ENCODE measurements at regions not wholly inside any gene's neighbourhood (a gene's known extent, or its start where the extent isn't known, plus 50 kb on each side); places are given as distances from the start of the nearest gene placed in this dataset.

DNA sequence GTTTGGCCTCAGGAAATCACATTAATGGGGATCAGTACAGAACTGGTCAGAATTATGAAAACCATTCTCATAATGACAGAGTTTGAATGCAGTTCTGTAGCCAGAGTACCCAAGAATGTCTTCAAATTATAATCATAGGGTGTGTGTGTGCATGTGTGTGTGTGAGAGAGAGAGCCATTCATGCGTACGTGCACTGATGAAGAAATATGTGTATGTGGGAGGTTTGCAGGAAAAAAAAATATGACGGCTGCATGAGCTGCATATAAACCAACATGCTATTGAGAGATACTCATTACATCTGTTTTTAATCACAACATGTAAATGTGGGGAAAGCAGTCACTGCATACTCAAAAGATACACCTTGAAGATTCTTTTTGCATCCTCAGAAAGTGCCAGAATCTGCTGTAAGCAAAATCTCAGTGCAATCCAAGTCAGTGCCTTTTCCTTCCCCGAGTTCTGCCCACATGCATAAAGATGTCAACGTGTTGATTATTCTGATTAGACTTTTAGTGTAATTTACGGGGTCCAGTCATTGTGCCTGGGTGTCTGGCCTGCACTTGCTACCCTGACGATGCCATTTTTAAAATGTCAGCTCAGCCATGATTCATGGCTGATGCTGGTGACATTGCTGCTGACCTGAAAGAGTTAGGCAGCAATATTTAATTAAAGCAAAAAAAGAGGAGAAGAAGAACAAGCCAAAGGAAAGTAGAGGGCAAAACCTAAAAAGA is 378.7 kb upstream of the ZFHX3 start:
- DNase-seq (ENCODE audit: extremely low spot score): no peak
- ChIA-PET CTCF (no interaction called here), POLR2A (no interaction called here)
- TF ChIP-seq, protein P1, sequence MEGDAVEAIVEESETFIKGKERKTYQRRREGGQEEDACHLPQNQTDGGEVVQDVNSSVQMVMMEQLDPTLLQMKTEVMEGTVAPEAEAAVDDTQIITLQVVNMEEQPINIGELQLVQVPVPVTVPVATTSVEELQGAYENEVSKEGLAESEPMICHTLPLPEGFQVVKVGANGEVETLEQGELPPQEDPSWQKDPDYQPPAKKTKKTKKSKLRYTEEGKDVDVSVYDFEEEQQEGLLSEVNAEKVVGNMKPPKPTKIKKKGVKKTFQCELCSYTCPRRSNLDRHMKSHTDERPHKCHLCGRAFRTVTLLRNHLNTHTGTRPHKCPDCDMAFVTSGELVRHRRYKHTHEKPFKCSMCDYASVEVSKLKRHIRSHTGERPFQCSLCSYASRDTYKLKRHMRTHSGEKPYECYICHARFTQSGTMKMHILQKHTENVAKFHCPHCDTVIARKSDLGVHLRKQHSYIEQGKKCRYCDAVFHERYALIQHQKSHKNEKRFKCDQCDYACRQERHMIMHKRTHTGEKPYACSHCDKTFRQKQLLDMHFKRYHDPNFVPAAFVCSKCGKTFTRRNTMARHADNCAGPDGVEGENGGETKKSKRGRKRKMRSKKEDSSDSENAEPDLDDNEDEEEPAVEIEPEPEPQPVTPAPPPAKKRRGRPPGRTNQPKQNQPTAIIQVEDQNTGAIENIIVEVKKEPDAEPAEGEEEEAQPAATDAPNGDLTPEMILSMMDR (IDR thresholded peaks at IDR 0.05; ENCODE audit: control extremely low read depth, extremely low read depth, low read depth, missing control alignments): no peak

DNA sequence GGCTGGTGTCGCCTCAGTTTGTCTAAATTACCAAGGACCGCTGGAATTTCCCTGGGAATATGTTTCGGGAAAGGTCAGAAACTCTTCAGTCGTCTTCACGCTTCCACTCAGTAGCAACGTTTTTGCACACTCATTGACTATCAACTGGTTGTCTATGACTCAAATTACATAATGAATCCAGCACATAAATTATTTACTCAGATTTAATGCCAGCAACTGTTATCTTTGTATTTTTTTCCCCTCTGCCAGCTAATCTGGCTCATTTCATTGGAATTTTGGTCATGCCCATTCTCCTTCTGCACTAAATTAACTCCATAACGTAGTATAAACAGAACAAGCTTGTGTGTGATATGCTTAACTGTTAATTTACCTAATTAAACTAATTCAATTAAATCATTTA is 372.7 kb upstream of the ZFHX3 start:
- CTCF ChIA-PET: no interaction called here
- no peak for DNase-seq (ENCODE audit: extremely low spot score)
- POLR2A ChIA-PET: no interaction called here
- TF ChIP-seq, protein P1 (IDR thresholded peaks at IDR 0.05; ENCODE audit: control extremely low read depth, extremely low read depth, low read depth, missing control alignments): no peak

DNA sequence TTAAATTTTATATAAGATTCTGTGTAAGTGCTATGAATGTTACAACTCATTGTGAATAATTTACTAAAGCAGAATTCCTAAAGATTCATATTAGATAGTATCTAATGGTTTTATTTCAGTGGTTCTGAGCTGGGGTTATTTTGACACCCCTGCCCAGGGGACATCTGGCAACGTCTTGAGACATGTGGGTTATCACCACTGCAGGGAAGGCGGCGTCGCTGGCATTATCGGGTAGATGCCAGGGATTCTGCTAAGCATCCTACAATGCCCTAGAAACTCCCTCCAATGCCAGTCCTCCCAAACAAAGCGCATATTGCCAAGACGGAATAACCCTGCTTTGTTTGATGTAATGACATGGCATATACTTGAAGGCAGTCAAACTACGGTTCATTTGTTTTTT is 372.3 kb upstream of the ZFHX3 start:
- no peak for DNase-seq (ENCODE audit: extremely low spot score)
- TF ChIP-seq, protein P1 (IDR thresholded peaks at IDR 0.05; ENCODE audit: control extremely low read depth, extremely low read depth, low read depth, missing control alignments): no peak
- CTCF ChIA-PET: interaction anchor here (1.6 kb wide), 1 partner anchor 31 kb away, joined by 3 read pairs; no protein-coding TSS in a partner anchor
- POLR2A ChIA-PET: no interaction called here

DNA sequence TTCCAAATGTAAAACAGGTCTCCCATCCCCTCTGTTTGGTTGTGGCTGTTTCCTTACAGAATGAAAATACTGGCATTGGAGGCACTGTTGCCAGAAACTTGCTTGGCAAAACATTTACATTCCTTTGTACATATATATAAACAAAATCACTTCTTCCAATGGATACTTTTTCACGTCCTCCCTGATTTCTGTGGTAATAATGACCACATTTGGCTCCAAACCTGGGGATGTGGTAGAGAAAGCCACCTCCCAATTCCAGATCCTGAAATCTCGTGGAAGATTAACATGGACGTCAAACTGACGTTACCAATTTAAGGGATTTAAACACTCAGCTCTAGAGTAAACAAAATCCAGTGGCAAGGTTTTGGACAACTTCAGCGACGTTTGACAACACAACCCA is 370.8 kb upstream of the ZFHX3 start:
- DNase-seq (ENCODE audit: extremely low spot score): no peak
- ChIA-PET POLR2A (no interaction called here), CTCF (interaction anchor here (1.6 kb wide), 1 partner anchor 33 kb away, joined by 3 read pairs; no protein-coding TSS in a partner anchor)
- TF ChIP-seq, protein P1 (IDR thresholded peaks at IDR 0.05; ENCODE audit: control extremely low read depth, extremely low read depth, low read depth, missing control alignments): no peak

DNA sequence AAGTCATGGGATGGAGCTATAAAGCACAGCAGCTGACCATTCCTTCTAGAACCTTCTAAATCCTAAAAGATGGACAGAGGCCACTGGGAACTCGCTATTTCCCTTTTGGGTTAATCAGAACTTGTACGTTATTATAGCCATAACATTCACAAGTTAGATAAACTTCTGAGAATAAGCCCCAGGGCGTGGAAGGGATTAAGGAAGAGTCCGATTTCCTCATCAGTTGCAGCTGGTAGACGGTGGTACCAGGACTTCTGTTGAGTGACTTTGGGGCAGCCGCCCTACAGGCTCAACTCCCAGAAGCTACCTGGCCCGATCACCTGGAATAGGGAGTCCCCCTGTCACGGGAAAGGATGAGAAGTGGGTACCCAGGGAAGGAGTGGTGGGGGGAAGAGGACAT is 370.1 kb upstream of the ZFHX3 start:
- CTCF ChIA-PET: no interaction called here
- POLR2A ChIA-PET: no interaction called here
- TF ChIP-seq, protein P1 (IDR thresholded peaks at IDR 0.05; ENCODE audit: control extremely low read depth, extremely low read depth, low read depth, missing control alignments): no peak
- DNase-seq (ENCODE audit: extremely low spot score): no peak

DNA sequence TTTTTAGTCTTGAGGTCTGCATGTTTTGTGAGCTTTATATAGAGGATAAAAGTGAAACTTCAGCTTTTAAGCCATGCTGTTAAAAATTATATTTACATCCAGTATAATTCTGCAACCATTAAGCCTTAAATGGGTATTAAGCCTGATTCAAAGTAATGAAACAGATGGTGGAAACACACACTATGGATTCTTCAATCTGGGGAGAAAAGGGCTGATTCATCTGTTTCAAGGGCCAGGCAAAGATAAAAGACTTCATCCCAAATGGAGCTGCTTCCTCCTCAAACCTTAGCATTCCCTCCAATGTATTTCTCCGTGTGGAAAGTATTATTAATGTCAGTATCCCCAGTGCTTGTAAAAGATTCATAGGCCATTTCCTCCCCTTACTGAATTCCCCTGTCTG is 367.4 kb upstream of the ZFHX3 start:
- TF ChIP-seq, protein P1 (IDR thresholded peaks at IDR 0.05; ENCODE audit: control extremely low read depth, extremely low read depth, low read depth, missing control alignments): no peak
- POLR2A ChIA-PET: no interaction called here
- CTCF ChIA-PET: no interaction called here
- DNase-seq (ENCODE audit: extremely low spot score): no peak

All from GM10248 (cell line).